Calu3 (cell line): ENCODE measurements at regions not wholly inside any gene's neighbourhood (a gene's known extent, or its start where the extent isn't known, plus 50 kb on each side); places are given as distances from the start of the nearest gene placed in this dataset.

Experiments used
- BruUV-seq: library from RNA; stranded (reverse); fragments of 400-500 nt; replicated peaks from 2 replicates; lab custom pipeline; 2021; lab: Mats Ljungman, UMichigan
- CTCF ChIA-PET: fragments of 300-600 bp; sonication (Branson Sonifier 250); formaldehyde crosslinking; loops from one replicate; lab custom pipeline; 2022; ENCODE audit warnings: antibody characterized with exemption; lab: Charles Lee
- DNase-seq: peaks from one replicate; pipeline ENCODE4 v3.0.0; 2022
- H3K27ac Mint-ChIP-seq: one replicate; pipeline ENCODE4 v1.8.0; 2022; ENCODE audit warnings: mixed read lengths; ENCODE audit not compliant: unreplicated experiment
- H3K27me3 Mint-ChIP-seq: one replicate; pipeline ENCODE4 v1.8.0; 2022; ENCODE audit warnings: mixed read lengths; ENCODE audit not compliant: unreplicated experiment
- H3K36me3 Mint-ChIP-seq: one replicate; pipeline ENCODE4 v1.8.0; 2022; ENCODE audit warnings: mild to moderate bottlenecking, moderate library complexity, mixed read lengths; ENCODE audit not compliant: insufficient read depth, unreplicated experiment
- H3K4me1 Mint-ChIP-seq: one replicate; pipeline ENCODE4 v1.8.0; 2022; ENCODE audit warnings: mild to moderate bottlenecking, low read depth, mixed read lengths; ENCODE audit not compliant: unreplicated experiment
- H3K4me3 Mint-ChIP-seq: one replicate; pipeline ENCODE4 v1.8.0; 2022; ENCODE audit warnings: mild to moderate bottlenecking, low read depth, moderate library complexity, mixed read lengths; ENCODE audit not compliant: unreplicated experiment
- H3K9me3 Mint-ChIP-seq: one replicate; pipeline ENCODE4 v1.8.0; 2022; ENCODE audit warnings: low read depth, mixed read lengths; ENCODE audit not compliant: unreplicated experiment
- CTCF ChIP-seq: fragments of 200-600 bp; IDR thresholded peaks from one replicate; pipeline ENCODE4 v1.8.0; 2022; ENCODE audit warnings: antibody characterized with exemption; ENCODE audit not compliant: unreplicated experiment
- intact Hi-C: fragments of 100-400 bp; cut with micrococcal nuclease; formaldehyde crosslinking; loops from one replicate; pipeline ENCODE4 v1.10.0; 2022; ENCODE audit not compliant: unreplicated experiment

DNA sequence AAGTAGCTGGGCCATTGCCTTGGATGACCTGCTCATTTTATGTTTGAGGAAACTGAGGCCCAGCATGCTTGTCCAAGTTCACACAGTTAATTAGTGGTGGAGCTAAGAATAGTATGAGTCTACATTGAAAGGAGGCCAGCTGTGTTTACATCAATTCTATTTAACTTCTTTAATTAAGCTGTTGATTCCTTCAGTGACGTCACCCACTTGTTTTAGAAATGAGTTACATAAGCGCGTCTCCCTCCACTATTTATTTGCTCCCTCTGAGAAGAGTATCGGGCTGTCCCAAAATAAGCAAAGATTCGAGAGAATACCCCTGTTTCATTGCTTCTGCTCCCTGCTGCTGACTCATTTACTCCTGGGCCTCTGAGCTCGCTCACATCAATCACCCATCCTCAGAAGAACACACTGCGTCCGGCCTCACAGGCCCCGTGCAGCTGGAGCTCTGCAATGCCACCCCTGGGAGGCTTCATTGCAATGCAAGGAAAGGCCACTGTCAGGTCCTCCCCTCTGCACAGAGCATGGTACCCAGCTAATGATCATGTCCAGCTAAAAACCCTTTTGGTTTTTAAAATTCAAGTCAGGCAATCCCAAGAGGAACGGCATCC is 74.8 kb upstream of the BMP2 start:
- Mint-ChIP-seq H3K4me3 (no peak overlapping the region), H3K27ac (no peak overlapping the region), H3K27me3 (no peaks in the 10 kb centered on the region), H3K4me1 (peaks cover 21% of the 10 kb centered on the region), H3K36me3 (no peaks in the 10 kb centered on the region), H3K9me3 (no peaks in the 10 kb centered on the region)
- no peak for DNase-seq
- no TSS peak for BruUV-seq
- intact Hi-C loops: no loop called here
- CTCF ChIA-PET: no interaction called here
- TF ChIP-seq CTCF: no peak

GRCh38 chr20:6691516-6691915 is 76.0 kb upstream of the BMP2 start:
- intact Hi-C loops: no loop called here
- H3K27me3 Mint-ChIP-seq: no peaks in the 10 kb centered on the region
- DNase-seq: no peak
- H3K4me1 Mint-ChIP-seq: peaks cover 9% of the 10 kb centered on the region
- H3K27ac Mint-ChIP-seq: no peak overlapping the region
- BruUV-seq: no TSS peak
- no peak for TF ChIP-seq CTCF
- CTCF ChIA-PET: no interaction called here
- H3K36me3 Mint-ChIP-seq: no peaks in the 10 kb centered on the region
- H3K9me3 Mint-ChIP-seq: no peaks in the 10 kb centered on the region
- H3K4me3 Mint-ChIP-seq: no peak overlapping the region

DNA sequence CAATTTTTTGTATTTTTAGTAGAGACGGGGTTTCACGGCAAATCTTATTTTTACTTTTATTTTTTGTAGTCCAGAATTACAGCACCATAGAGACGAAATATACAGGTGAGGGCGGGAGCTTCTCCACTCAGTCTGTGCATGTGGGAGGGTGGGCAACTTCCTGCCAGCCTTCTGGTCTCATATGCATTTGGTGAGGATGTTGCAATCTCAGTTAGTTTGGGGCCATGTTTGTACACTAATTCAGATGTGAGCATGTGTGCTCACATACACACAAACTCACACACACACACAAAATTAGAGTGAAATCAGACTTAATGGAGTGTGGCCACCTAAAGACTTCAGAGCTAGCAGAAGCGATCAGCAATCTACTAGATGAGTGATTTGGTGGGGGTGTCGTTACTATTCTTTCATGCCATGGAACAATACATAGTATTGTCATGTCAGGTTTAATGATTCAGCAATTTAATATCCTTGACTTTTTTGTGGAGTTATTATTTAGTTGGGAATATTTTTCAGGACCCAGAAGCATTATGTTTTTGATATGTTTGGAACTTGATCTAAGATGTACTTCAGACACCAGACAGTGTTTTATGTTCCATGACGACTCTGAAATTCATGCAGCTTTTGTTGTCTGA is 78.0 kb upstream of the BMP2 start:
- no peaks in the 10 kb centered on the region for H3K9me3 Mint-ChIP-seq
- no peak overlapping the region for H3K4me3 Mint-ChIP-seq
- no peak for DNase-seq
- CTCF ChIA-PET: no interaction called here
- H3K36me3 Mint-ChIP-seq: no peaks in the 10 kb centered on the region
- no peaks in the 10 kb centered on the region for H3K27me3 Mint-ChIP-seq
- no TSS peak for BruUV-seq
- H3K27ac Mint-ChIP-seq: no peak overlapping the region
- H3K4me1 Mint-ChIP-seq: peaks cover 8% of the 10 kb centered on the region
- TF ChIP-seq CTCF: no peak
- intact Hi-C loops: no loop called here

DNA sequence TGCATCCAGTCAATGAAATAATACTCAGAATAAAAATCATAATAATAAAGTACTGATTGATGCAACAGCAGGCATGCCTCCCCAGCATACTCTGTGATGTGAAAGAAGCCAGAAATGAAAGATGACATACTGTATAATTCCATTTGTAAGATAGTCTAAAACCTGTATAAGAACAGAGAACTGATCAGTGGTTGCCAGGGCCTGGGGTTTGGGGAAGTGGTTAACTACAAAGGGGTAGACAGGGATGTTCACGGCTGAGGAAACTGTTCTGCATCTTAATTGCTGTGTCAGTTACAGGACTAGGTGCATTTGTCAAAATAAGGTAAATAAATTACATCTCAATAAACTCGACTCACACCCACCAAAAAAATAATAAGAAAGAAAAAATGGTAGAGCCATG is 81.3 kb upstream of the BMP2 start:
- CTCF ChIA-PET: no interaction called here
- no peak for TF ChIP-seq CTCF
- H3K36me3 Mint-ChIP-seq: no peaks in the 10 kb centered on the region
- no peak overlapping the region for H3K4me3 Mint-ChIP-seq
- no TSS peak for BruUV-seq
- DNase-seq: no peak
- intact Hi-C loops: no loop called here
- peaks cover 5% of the 10 kb centered on the region for H3K4me1 Mint-ChIP-seq
- no peaks in the 10 kb centered on the region for H3K9me3 Mint-ChIP-seq
- H3K27me3 Mint-ChIP-seq: no peaks in the 10 kb centered on the region
- H3K27ac Mint-ChIP-seq: no peak overlapping the region
